HG03571 (cell line): ENCODE measurements at regions not wholly inside any gene's neighbourhood (a gene's known extent, or its start where the extent isn't known, plus 50 kb on each side); places are given as distances from the start of the nearest gene placed in this dataset.

Experiments
- ATAC-seq: cut with Tn5 transposase; IDR thresholded peaks from one replicate; pipeline ENCODE4 v1.9.1; 2021; ENCODE audit not compliant: unreplicated experiment

DNA sequence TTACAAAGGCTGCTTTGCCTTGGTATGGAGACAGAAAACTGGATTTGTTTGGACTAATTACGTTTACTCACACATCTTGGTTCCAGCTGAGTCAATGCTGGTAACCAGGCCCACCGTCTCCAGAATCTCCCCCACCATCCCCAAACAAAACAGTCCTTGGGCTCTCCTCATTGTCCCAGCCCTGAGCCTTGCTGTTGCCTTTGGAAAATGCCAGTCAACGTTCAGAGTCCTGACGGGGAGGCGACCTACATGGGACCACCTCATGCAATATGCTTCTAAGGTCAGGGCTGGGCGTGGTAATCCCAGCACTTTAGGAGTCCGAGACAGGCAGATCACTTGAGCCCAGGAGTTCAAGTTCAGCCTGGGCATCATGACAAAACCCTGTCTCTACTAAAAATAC, 85.2 kb upstream of the IQSEC1 start:
- no peak for ATAC-seq

DNA sequence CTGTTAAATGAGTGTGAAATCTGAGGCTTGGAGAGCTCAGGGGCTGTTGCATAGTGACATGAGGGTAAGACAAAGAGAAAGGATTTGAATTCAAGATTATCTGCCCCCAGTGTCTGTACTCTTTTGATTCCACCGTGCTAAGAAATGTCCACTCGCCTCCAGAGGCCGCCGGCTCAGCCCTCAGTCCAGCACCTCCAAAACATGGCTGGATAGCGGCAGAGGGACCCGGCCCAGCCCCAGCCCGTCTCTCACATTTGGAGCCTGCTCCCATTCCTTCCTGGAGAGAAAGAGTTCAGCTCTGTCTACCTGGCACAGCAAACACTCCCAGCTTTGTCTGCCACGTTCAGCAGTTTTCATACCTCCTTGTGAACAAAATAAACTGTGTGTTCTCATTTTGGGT, 84.8 kb upstream of the IQSEC1 start:
- ATAC-seq: no peak

DNA sequence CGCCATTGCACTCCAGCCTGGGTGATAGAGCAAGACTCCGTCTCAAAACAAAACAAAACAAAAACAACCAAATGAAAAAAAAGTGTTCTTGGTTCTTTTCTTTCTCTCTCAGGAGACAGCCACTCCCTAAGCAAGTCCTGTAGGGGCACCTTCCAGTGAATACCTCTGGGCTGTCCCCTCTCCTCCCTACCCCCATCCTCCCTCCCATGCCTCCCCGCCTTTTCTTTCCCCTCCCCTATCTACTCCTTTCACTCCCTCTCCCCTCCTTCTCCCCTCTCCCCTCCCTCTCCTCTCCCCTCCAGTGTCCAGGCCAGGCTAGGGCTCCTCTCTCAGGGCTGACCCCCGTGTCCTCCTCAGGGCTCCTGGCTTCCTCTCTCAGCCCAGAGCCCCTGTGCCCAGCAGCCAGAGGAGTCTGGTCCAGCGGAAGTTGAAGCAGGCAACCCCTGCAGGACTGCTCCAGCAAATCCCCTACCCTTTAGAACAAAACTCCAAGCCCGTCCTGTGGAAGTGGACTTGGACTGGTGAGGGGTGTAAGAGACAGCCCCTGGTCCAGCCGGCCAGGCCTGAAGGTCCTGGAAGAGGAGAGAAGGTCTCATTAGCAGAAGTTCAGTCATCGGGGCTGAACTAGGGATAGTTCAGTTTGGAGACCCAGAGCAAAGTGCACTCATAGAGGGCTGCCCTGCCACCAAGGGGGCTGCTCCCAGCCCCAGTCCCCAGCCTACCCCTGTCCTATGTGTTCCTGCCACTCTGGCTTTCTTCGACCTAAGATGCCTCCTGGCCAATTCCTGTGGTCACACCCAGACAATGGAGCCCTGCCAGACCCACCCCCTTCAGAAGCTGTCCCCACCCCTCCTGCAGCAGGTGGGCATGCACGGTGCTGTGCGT, 79.8 kb upstream of the IQSEC1 start:
- no peak for ATAC-seq

DNA sequence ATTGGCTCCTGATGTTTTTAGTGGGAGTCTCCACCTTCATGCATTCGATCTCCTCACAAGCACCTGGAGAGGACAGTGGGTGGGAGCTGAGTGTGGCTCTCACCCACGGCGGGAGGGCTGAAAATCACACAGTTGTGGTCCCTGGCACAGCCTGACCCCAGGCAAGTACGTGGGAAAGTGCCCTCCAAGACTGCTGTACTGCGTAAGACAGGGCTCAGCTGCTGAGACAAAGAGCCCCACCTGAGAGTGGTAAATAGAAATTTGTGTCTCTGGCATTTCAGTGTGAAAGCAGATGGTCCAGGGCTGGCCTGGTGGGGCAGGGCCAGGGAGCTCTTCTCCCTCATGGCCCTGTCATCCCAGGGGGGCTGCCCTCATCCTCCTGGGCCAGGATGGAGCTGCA, 77.4 kb upstream of the IQSEC1 start:
- ATAC-seq: no peak

DNA sequence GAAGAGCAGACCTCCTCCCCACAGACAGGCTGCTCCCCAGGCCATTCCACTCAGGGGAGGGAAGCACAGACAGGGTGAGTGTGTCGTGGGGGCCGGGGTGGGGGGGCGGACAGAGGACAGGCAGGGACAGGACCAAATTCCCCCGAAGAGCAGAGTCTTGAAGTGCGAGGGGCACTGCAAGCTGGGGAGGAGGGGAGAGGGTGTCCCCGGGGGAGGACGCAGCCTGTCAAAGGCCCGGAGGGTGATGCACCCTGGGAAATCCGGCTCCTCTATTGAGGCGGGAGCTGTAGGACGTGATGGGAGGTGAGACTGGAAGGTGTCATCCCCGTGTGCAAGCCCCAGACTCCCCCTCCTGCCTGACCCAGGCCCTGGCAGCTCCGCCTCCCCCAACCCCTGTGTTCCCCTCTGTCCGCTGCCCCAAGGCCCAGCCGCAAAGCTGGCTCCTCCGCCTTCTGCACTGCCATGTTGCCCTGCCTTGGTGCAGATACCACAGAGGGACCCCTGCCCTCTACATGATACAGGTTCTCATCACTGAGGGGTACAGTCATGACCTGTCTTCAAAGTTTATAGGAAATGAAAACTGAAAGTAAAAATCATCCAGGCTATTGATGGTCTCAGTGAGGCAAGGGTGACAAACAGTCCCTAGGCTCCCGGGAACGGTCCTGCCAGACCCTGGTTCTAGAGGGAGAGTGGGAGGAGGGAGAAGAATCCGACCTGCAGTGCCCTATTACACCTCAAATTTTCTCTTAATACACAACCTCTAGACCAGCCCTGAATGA, 76.3 kb upstream of the IQSEC1 start:
- ATAC-seq: no peak

DNA sequence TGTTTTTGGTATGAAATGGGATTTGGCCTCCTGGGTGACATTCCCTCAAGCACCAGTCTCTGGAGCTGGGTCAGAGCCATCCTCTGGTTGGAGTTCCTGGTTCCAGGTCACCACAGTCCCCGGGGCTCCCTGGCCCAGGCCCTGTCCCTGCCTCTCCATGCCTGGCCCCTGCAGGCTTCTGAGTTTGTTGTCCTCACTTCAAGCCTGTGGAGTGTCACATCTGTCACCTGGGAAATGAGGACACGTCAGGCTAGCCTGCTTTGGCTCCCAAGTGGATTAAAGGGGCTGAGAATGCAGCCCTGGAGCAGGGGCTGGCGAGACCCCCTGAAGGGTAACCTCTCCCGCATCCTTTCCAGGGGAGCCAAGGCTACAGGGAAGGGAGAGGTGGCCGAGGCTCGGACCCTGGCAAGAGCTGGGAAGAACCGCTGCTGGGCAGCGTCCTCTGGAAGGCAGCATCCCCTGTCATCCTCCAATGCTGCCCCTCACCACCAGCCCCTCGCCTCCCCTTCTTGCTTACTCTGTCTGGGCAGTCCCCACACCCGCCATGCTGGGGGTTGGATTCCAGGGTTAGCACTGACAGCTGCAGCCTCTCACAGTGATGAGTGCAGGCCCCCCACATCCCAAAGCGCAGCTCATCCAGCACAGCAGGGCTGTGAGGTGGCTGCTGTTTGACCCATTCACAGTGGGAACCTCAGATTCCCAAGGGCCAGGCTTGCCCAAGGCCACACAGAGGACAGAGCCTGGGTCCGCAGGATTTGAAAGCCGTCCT, 75.5 kb upstream of the IQSEC1 start:
- ATAC-seq: no peak

DNA sequence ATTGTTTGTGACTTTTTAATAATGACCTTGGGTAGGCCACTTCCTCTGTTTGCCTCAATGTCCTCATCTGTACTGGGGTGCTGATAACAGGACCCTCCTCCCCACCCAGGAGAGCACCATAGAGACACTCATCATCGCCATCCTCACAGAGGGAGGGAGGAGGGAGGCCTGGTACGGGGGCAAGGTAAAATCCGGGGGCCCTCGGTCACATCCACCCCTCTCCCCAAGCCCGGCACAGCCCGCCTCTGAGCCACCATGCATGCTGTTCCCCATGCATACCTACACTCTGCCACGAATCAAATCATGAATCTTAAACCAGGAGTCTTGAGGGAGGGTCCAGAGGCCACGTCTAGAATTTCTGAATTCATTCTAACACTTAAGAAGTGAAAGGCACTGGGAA, 74.9 kb upstream of the IQSEC1 start:
- ATAC-seq: no peak

DNA sequence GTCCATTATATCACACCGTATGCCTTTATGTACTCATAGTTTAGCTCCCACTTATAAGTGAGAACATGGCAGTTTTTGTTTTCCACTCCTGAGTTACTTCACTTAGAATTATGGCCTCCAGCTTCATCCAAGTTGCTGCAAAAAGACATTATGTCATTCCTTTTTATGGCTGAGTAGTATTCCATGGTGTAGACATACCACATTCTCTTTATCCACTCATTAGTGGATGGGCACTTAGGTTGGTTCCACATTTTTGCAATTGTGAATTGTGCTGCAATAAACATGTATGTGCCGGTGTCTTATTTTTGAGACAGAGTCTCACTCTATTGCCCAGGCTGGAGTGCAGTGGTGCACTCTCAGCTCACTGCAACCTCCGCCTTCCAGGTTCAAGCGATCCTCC, 74.1 kb upstream of the IQSEC1 start:
- no peak for ATAC-seq

DNA sequence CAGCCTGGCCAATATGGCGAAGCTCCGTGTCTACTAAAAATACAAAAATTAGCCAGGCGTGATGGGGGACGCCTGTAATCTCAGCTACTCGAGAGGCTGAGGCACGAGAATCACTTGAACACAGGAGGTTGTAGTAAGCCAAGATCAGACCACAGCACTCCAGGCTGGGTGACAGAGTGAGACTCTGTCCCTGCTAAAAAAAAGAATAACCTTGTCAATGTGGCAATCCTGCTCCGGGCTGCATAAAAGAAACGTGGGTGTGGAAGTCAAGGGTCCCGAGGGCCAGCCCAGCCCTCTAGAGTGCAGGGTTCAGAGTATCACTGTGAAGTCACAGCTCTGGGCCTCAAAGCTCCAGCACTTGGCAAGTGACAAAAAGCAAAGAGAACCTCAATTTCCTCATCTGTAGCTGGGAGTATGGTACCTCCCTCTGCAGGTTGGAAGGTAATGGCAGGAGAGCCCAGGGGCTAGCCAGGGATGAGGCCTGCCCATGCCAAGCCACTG, 73.5 kb upstream of the IQSEC1 start:
- no peak for ATAC-seq

DNA sequence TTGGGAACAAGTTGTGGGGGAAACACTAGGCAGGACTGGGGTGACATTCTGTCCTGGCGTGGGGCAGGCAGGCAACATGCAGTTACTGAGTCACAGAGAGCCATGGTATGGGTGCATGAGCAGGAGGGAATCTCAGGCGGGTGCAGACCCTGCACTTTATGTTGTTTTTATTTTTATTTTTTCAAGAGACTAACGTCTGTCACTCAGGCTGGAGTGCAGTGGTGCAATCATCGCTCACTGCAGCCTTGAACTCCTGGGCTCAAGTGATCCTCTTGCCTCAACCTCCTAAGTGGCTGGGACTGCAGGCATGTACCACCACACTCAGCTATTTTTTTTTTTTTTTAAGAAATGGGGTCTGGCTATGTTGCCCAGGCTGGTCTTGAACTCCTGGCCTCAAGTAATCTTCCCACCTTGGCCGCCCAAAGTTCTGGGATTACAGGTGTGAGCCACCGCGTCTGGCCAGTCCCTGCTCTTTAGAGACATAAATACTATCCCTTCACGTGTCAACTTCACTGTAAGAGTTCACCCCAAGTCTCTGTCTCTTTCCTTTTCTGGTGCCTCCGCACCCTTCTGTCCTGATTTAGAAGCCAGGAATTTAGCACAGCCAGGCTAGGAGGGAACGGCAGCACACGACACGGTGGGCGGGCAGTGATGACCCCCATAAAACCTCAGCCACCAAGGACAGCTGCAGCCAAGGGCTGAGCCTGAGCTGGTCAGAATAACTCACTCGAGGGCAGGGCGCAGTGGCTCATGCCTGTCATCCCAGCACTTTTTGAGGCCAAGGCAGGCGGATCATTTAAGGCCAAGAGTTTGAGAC, 72.8 kb upstream of the IQSEC1 start:
- ATAC-seq: no peak

DNA sequence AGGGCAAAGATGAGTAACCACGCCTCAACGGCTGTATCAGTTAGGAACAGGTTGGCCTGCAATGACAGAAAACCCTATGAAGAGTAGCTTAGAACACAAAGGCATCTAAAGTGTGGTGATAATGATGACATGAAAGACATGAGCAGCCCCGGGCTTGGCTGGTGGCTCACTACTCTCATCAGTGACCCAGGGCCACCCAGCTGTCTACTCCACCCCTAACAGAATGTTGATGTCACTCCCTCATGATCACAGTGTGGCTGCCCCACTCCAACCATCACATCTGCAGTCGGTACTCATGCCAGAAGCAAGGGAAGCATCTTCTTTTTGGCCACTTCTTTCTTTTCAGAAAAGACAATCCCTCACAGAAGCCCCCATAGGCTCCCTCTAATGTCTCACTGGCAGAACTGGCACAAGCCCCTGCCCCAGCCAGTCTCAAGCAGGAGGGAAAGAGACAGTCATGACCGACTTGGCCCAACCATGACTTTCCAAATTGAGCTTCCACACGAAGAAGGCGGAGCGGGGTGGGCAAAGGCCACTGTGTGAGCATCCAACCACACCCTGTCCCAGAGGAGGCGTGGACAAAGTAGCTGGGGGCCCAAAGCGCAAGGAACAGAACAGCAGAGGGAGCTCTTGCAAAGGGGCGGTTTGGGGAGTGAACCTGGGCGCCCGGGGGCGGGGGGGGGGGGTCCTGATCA, 72.0 kb upstream of the IQSEC1 start:
- no peak for ATAC-seq

DNA sequence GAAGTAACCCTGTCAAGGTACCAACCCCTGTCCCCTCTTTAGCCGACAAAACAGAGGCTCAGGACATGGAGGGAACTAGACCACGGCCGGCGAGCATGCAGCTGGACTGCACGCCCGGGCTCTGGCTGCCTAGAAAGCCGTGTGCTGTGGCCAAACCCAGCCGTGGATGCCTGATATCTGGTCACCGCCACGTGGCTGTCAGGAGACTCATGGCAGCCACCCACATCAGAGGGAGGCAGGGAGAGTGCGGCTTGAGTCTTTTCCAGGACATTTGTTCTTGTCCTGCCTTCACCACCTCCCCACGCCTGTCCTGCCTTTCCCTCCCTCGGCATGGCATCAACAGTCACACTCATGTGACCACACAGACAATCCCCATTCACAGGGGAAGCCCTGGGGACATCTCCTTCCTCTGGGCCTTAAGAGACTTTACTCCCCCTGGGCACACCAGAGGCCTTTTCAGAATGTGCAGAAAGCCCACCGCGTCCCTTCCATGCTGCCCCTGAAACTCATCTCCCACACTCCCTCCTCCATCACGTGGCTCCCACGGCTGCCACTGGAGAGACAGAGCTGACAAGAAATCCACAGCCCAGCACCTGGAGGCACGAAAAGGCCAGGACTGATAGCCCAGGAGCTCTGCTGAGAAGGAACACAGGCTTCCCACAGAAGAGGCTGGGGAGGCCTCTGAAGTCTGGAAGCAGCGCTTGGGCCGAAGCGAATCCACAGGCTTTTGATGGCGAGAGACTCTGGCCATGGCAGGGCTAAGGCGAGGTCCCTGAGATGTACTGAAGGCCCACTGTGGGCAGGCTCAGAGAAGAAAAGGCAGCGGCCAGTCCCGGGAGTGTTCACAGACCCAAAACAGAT, 71.2 kb upstream of the IQSEC1 start:
- no peak for ATAC-seq

DNA sequence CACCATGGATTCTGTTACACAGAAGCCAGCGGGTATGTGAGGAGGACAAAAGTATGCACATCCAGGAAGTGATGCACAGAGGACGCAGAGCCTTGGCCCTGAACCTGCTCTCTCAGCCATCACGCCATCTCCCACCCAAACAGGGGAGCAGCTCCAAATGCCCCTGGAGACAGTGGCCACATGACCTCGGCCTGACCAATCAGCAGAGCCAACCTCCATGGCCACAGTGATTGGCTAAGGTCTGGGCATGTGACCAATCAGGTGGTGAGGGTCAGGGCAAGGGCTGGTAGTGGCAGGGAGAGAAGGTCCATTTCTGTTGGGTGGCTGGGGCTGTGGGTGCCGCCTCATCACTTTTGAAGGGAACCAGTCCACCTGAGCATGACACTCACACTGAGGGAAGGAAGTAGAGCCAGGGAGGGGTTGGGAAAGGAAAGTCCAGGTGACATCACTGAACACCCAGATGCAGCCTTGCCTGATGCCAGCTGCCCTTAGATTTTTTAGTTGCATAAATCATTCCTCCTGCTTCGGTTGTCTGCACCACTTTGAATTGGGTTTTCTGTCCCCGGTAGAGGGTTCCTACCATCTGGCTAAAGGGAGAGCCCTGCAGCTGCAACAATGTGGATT, 70.3 kb upstream of the IQSEC1 start:
- no peak for ATAC-seq

DNA sequence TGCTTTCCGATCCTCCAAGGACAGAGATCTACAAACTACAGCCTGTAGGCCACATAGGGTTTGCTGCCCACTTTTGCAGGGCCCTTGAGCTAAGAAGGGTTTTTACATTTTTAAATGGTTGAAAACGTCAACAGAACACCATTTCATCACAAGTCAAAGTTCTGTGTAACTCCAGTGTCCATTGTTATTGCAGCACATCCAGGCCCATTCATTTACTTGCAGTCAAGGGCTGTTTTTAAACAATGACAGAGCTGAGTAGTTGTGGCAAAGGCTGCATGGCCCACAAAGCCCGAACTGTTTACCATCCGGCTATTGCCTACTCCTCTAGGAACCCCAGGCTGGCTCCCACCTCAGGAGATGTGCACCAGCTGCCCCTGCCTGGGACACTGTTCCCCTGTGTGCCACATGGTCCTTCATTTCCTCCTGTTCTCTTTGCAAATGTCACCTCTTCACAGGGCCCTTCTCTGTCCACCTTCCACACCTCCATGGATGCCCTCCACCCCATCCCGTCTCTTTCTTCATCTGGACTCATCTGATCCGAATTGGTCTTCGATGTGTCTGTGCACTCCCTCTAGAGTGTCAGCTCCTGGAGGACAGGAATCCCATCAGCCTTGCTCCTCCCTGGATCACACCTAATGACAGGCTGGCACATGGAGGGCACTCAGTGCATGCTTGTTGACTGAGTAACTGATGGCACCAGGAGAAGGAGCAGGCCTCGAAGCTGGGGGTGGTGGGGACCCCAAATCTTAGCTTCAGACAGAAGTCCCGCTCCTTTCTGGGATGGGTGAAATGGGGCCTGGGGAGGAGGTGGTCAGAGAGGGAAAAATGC, 69.5 kb upstream of the IQSEC1 start:
- ATAC-seq: no peak

DNA sequence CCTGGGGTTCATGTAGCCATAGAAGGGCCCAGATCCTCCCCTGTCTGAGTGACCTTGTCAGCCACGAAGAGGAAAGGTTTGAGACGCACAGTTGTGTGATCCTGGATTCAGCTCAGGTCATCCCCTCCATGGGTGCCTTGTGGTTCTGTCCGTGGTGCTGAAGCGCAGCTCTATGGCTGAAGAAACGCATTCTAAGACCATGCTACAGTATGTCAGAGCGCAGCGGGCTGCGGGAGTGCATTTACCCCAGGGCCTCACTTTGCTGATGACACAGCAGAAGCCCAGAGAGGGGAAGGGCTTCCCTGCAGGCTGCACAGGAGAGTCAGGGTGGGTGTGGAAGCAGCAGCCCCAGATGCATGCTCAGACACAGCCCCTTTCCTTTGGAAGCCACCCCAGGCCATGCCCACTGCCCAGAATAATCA, 68.8 kb upstream of the IQSEC1 start:
- no peak for ATAC-seq

DNA sequence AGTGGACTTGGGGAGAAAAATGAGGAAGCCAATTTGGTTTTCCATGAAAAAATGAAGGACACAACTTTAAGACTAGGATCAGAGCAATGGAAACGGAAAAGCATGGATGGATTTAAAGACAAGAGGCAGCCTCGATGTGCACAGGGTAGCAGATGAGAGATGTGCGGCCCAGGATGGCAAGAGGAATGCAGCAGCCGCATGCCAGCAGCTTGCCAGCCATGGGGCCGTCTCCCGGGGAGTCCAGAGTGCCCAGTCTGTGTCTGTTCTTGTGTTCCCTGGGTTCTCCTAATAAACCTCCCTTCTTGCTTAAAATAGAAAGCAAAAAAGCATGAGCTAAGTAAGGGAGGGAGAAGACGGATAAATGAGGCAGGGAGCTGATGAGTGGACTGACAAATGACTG, 68.0 kb upstream of the IQSEC1 start:
- ATAC-seq: no peak

DNA sequence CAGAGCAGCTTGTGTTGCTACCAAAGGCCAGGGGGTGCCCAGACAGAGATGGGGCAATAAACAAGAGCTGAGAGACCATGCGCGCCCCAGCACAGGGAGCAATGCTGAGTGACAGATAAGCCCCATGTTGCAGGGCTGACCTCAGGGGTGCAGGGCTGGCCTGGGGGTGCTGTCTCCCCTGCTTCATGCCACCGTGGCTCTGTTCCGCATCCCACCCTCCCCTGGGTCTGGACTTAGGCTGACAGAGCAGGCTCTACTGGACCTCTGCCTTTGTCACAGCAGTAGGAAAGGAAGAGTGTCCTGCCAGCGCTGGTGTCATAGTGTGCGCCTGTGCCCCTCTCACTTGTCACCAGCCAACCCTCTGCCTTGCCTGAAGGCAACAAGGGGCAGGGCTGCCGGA, 67.4 kb upstream of the IQSEC1 start:
- no peak for ATAC-seq
